ENCODE measurements at regions not wholly inside any gene's neighbourhood (a gene's known extent, or its start where the extent isn't known, plus 50 kb on each side); places are given as distances from the start of the nearest gene placed in this dataset.

DNA sequence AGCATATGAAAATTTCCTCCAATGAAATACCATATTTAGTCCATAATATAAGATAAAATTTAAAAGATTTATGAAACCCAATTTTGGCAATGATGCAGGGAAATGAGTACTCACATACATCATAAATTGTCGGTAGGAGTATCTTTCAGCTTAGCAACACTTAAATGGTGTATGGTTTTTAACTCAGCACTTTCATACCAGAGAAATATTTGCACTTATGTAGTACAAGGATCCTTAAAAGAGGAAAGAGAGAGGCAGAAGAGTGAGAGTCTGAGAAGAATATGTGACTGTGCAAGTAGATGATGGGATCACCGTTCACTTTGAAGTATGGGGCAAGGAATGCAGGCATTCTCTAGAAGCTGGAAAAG, 379.3 kb upstream of the DCN start:
- TF ChIP-seq, protein P1, sequence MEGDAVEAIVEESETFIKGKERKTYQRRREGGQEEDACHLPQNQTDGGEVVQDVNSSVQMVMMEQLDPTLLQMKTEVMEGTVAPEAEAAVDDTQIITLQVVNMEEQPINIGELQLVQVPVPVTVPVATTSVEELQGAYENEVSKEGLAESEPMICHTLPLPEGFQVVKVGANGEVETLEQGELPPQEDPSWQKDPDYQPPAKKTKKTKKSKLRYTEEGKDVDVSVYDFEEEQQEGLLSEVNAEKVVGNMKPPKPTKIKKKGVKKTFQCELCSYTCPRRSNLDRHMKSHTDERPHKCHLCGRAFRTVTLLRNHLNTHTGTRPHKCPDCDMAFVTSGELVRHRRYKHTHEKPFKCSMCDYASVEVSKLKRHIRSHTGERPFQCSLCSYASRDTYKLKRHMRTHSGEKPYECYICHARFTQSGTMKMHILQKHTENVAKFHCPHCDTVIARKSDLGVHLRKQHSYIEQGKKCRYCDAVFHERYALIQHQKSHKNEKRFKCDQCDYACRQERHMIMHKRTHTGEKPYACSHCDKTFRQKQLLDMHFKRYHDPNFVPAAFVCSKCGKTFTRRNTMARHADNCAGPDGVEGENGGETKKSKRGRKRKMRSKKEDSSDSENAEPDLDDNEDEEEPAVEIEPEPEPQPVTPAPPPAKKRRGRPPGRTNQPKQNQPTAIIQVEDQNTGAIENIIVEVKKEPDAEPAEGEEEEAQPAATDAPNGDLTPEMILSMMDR (conservative IDR thresholded peaks at IDR 0.05; ENCODE audit: low read depth, low read length), result no peak
- TF ChIP-seq EZH2 (IDR thresholded peaks at IDR 0.05; ENCODE audit: borderline replicate concordance, low read depth, low read length, poor library complexity, severe bottlenecking), result no peak

All from A673 (cell line).